ENCODE measurements at regions not wholly inside any gene's neighbourhood (a gene's known extent, or its start where the extent isn't known, plus 50 kb on each side); places are given as distances from the start of the nearest gene placed in this dataset.

- H3K9me3 ChIP-seq: no peaks in the 10 kb centered on the region
- TF ChIP-seq CTCF (IDR thresholded peaks at IDR 0.05): no peak
- H3K27ac ChIP-seq: no peak overlapping the region
- peak; percentile 10 for ATAC-seq (ENCODE audit: insufficient number of reproducible peaks, low FRiP score, low read depth)
- no peaks in the 10 kb centered on the region for H3K27me3 ChIP-seq (replicated peaks; ENCODE audit: insufficient read depth)
- DNase-seq (ENCODE audit: low spot score): no peak
- no peaks in the 10 kb centered on the region for H3K36me3 ChIP-seq
- no peak overlapping the region for H3K4me3 ChIP-seq
- H3K4me1 ChIP-seq (ENCODE audit: control insufficient read depth in 1 of 2, low read depth in 2 of 2): peaks cover 2 to 14% of the 10 kb centered on the region in 2 donors
Measured at GRCh38 chr13:107079423-107080049, 511.6 kb upstream of the ARGLU1 start.

DNA sequence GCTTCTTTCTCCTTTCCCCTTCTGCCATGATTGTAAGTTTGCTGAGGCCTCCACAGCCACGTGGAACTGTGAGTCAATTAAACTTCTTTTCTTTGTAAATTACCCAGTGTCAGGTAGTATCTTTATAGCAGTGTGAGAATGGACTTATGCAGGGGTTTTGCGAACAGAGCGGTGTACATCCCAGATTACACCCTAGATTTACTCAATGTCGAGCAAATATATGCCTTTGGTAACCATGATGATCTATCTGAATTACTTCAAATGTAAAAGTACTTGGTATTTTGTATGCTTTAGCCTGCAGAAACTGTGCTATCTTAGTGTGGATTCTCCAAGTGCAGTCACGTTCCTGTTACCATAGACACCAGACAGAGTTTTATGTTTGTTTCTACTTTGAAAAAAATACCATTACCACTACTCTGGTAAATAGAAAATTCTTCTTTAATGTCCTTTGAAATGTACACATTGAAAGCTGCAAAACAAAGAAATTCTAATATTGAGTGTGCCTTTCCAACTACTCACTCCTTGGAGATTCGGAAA, 510.4 kb upstream of the ARGLU1 start:
- no peak for TF ChIP-seq CTCF (IDR thresholded peaks at IDR 0.05)
- Histone ChIP-seq H3K27me3 (replicated peaks; ENCODE audit: insufficient read depth) (no peaks in the 10 kb centered on the region), H3K36me3 (no peaks in the 10 kb centered on the region), H3K9me3 (no peaks in the 10 kb centered on the region), H3K4me3 (no peak overlapping the region), H3K4me1 (ENCODE audit: control insufficient read depth in 1 of 2, low read depth in 2 of 2) (peaks cover 2 to 14% of the 10 kb centered on the region in 2 donors), H3K27ac (no peak overlapping the region)
- no peak for ATAC-seq (ENCODE audit: insufficient number of reproducible peaks, low FRiP score, low read depth)
- DNase-seq (ENCODE audit: low spot score): no peak

DNA sequence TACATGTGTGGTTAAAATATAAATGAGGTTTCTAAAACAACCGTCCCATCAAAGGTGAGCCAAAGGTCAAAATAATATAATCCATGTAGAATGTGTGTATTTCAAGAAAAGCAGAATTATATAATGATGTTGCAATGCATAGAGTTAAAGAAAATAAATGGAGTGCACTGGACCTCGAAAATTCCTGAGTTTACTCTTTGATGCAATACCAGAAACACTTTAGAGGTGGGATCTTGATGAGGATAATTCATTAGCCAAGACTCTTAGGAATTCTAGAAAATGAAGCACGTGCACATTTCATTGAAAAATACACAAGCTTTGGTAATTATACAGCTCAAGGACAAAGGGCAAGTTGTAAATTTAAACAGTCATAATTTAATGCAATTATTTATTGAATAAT, 508.9 kb upstream of the ARGLU1 start:
- H3K4me1 ChIP-seq (ENCODE audit: control insufficient read depth in 1 of 2, low read depth in 2 of 2): peaks cover 2 to 14% of the 10 kb centered on the region in 2 donors

GRCh38 chr13:107075576-107075975, 507.6 kb upstream of the ARGLU1 start:
- no peak for TF ChIP-seq CTCF (IDR thresholded peaks at IDR 0.05)
- Histone ChIP-seq H3K27me3 (replicated peaks; ENCODE audit: insufficient read depth) (no peaks in the 10 kb centered on the region), H3K9me3 (no peaks in the 10 kb centered on the region), H3K4me3 (no peak overlapping the region), H3K36me3 (no peaks in the 10 kb centered on the region), H3K27ac (no peak overlapping the region), H3K4me1 (ENCODE audit: control insufficient read depth in 1 of 2, low read depth in 2 of 2) (peaks cover 2 to 14% of the 10 kb centered on the region in 2 donors)
- DNase-seq (ENCODE audit: low spot score) (no peak), ATAC-seq (ENCODE audit: insufficient number of reproducible peaks, low FRiP score, low read depth) (no peak)

More for the DNA sequence above, 508.9 kb upstream of the ARGLU1 start:
- Histone ChIP-seq H3K4me3 (no peak overlapping the region), H3K27ac (no peak overlapping the region), H3K9me3 (no peaks in the 10 kb centered on the region), H3K27me3 (replicated peaks; ENCODE audit: insufficient read depth) (no peaks in the 10 kb centered on the region), H3K36me3 (no peaks in the 10 kb centered on the region)
- DNase-seq (ENCODE audit: low spot score) (no peak), ATAC-seq (ENCODE audit: insufficient number of reproducible peaks, low FRiP score, low read depth) (no peak)
- TF ChIP-seq CTCF (IDR thresholded peaks at IDR 0.05): no peak

GRCh38 chr13:107070792-107071191, 502.9 kb upstream of the ARGLU1 start:
- H3K4me3 ChIP-seq: no peak overlapping the region
- DNase-seq (ENCODE audit: low spot score): no peak
- TF ChIP-seq CTCF (IDR thresholded peaks at IDR 0.05): no peak
- no peaks in the 10 kb centered on the region for H3K27me3 ChIP-seq (replicated peaks; ENCODE audit: insufficient read depth)
- no peaks in the 10 kb centered on the region for H3K9me3 ChIP-seq
- no peaks in the 10 kb centered on the region for H3K36me3 ChIP-seq
- no peak overlapping the region for H3K27ac ChIP-seq
- no peaks in the 10 kb centered on the region for H3K4me1 ChIP-seq (ENCODE audit: control insufficient read depth in 1 of 2, low read depth in 2 of 2)
- no peak for ATAC-seq (ENCODE audit: insufficient number of reproducible peaks, low FRiP score, low read depth)
